ENCODE measurements at regions not wholly inside any gene's neighbourhood (a gene's known extent, or its start where the extent isn't known, plus 50 kb on each side); places are given as distances from the start of the nearest gene placed in this dataset.

GRCh38 chr20:51259455-51259854, 236.5 kb upstream of the KCNG1 start:
- Histone ChIP-seq H3K27ac (ENCODE audit: low read depth in 2 of 2, low read length in 2 of 2) (no peak overlapping the region), H3K9me3 (ENCODE audit: control insufficient read depth in 2 of 3, insufficient read depth in 1 of 3, low read length in 3 of 3) (no peaks in the 10 kb centered on the region), H3K4me3 (ENCODE audit: low read length in 3 of 3) (no peak overlapping the region), H3K4me1 (ENCODE audit: control insufficient read depth in 2 of 3, insufficient read depth in 2 of 3, low read depth in 1 of 3, low read length in 3 of 3) (no peaks in the 10 kb centered on the region), H3K36me3 (ENCODE audit: control insufficient read depth in 2 of 3, insufficient read depth in 3 of 3, low read length in 3 of 3) (no peaks in the 10 kb centered on the region), H3K9ac (ENCODE audit: low read length in 3 of 3) (no peak overlapping the region), H3K27me3 (ENCODE audit: control insufficient read depth, insufficient read depth, low read length) (no peaks in the 10 kb centered on the region)
- intact Hi-C loops (cut with DNase I): no loop called here
- TF ChIP-seq CTCF (IDR thresholded peaks at IDR 0.05; ENCODE audit: borderline replicate concordance, extremely low read depth, insufficient read depth): no peak
- DNase-seq (peak in 1 of 5 donors; percentile 28), FAIRE-seq (no peak)

GRCh38 chr20:51258582-51259165, 235.8 kb upstream of the KCNG1 start:
- Histone ChIP-seq H3K4me3 (ENCODE audit: low read length in 3 of 3) (no peak overlapping the region), H3K9ac (ENCODE audit: low read length in 3 of 3) (no peak overlapping the region), H3K27ac (ENCODE audit: low read depth in 2 of 2, low read length in 2 of 2) (no peak overlapping the region), H3K27me3 (ENCODE audit: control insufficient read depth, insufficient read depth, low read length) (no peaks in the 10 kb centered on the region), H3K36me3 (ENCODE audit: control insufficient read depth in 2 of 3, insufficient read depth in 3 of 3, low read length in 3 of 3) (no peaks in the 10 kb centered on the region), H3K9me3 (ENCODE audit: control insufficient read depth in 2 of 3, insufficient read depth in 1 of 3, low read length in 3 of 3) (no peaks in the 10 kb centered on the region), H3K4me1 (ENCODE audit: control insufficient read depth in 2 of 3, insufficient read depth in 2 of 3, low read depth in 1 of 3, low read length in 3 of 3) (no peaks in the 10 kb centered on the region)
- intact Hi-C loops (cut with DNase I): no loop called here
- no peak for TF ChIP-seq CTCF (IDR thresholded peaks at IDR 0.05; ENCODE audit: borderline replicate concordance, extremely low read depth, insufficient read depth)
- DNase-seq: no peak
- FAIRE-seq: no peak

GRCh38 chr20:51255417-51255816, 232.5 kb upstream of the KCNG1 start:
- Histone ChIP-seq H3K4me1 (ENCODE audit: control insufficient read depth in 2 of 3, insufficient read depth in 2 of 3, low read depth in 1 of 3, low read length in 3 of 3) (no peaks in the 10 kb centered on the region), H3K9me3 (ENCODE audit: control insufficient read depth in 2 of 3, insufficient read depth in 1 of 3, low read length in 3 of 3) (no peaks in the 10 kb centered on the region), H3K36me3 (ENCODE audit: control insufficient read depth in 2 of 3, insufficient read depth in 3 of 3, low read length in 3 of 3) (no peaks in the 10 kb centered on the region), H3K27ac (ENCODE audit: low read depth in 2 of 2, low read length in 2 of 2) (no peak overlapping the region), H3K9ac (ENCODE audit: low read length in 3 of 3) (no peak overlapping the region), H3K27me3 (ENCODE audit: control insufficient read depth, insufficient read depth, low read length) (no peaks in the 10 kb centered on the region), H3K4me3 (ENCODE audit: low read length in 3 of 3) (no peak overlapping the region)
- FAIRE-seq (no peak), DNase-seq (no peak)
- no peak for TF ChIP-seq CTCF (IDR thresholded peaks at IDR 0.05; ENCODE audit: borderline replicate concordance, extremely low read depth, insufficient read depth)
- intact Hi-C loops (cut with DNase I): no loop called here

- H3K9ac ChIP-seq (ENCODE audit: low read length in 3 of 3): no peak overlapping the region
- no peaks in the 10 kb centered on the region for H3K9me3 ChIP-seq (ENCODE audit: control insufficient read depth in 2 of 3, insufficient read depth in 1 of 3, low read length in 3 of 3)
- no peak for DNase-seq
- TF ChIP-seq CTCF (IDR thresholded peaks at IDR 0.05; ENCODE audit: borderline replicate concordance, extremely low read depth, insufficient read depth): no peak
- FAIRE-seq: no peak
- H3K4me1 ChIP-seq (ENCODE audit: control insufficient read depth in 2 of 3, insufficient read depth in 2 of 3, low read depth in 1 of 3, low read length in 3 of 3): no peaks in the 10 kb centered on the region
- no peaks in the 10 kb centered on the region for H3K27me3 ChIP-seq (ENCODE audit: control insufficient read depth, insufficient read depth, low read length)
- no peak overlapping the region for H3K4me3 ChIP-seq (ENCODE audit: low read length in 3 of 3)
- intact Hi-C loops (cut with DNase I): no loop called here
- H3K36me3 ChIP-seq (ENCODE audit: control insufficient read depth in 2 of 3, insufficient read depth in 3 of 3, low read length in 3 of 3): no peaks in the 10 kb centered on the region
- H3K27ac ChIP-seq (ENCODE audit: low read depth in 2 of 2, low read length in 2 of 2): no peak overlapping the region
These were observed 230.4 kb upstream of the KCNG1 start for GRCh38 chr20:51253280-51253679.
